ENCODE measurements at regions not wholly inside any gene's neighbourhood (a gene's known extent, or its start where the extent isn't known, plus 50 kb on each side); places are given as distances from the start of the nearest gene placed in this dataset.

DNA sequence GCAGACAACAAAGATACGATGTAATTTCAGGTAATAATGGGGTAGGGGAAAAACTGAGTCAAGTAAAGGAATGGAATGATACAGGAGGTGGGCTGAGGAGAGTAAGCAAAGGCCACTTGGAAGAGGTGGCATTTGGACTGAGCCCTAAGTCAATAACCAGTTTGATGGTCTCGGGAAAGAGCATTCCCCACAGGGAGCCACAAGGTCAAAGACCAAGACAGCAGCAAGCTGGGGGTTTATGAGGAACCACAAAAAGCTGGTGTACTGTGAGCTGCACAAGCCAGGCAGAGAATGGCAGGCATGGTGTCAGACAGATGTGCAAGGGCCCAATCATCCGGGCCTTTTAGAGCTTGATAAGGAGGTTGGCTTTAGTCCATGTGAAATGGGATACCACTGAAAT lies 98.7 kb downstream of the NOC3L start:
- TF ChIP-seq, protein P1, sequence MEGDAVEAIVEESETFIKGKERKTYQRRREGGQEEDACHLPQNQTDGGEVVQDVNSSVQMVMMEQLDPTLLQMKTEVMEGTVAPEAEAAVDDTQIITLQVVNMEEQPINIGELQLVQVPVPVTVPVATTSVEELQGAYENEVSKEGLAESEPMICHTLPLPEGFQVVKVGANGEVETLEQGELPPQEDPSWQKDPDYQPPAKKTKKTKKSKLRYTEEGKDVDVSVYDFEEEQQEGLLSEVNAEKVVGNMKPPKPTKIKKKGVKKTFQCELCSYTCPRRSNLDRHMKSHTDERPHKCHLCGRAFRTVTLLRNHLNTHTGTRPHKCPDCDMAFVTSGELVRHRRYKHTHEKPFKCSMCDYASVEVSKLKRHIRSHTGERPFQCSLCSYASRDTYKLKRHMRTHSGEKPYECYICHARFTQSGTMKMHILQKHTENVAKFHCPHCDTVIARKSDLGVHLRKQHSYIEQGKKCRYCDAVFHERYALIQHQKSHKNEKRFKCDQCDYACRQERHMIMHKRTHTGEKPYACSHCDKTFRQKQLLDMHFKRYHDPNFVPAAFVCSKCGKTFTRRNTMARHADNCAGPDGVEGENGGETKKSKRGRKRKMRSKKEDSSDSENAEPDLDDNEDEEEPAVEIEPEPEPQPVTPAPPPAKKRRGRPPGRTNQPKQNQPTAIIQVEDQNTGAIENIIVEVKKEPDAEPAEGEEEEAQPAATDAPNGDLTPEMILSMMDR (IDR thresholded peaks at IDR 0.05 in 4 of 5, conservative IDR thresholded peaks at IDR 0.05 in 1 of 5) = no peak
- no peak for TF ChIP-seq POLR2A (IDR thresholded peaks at IDR 0.05)
